Adrenal gland (tissue), 9 donors: ENCODE measurements at regions not wholly inside any gene's neighbourhood (a gene's known extent, or its start where the extent isn't known, plus 50 kb on each side); places are given as distances from the start of the nearest gene placed in this dataset.
"Not testable (repeated sequence)": the region's sequence is repeated elsewhere in the genome, so short reads cannot be mapped to it uniquely, and the experiment has no call there.

ENCODE experiments used
- DNase-seq, 7 donors: peaks; one replicate each; pipeline ENCODE4 v3.0.0-alpha.2; 2019 to 2020
- H3K27ac ChIP-seq, 5 donors: fragments of 200-600 bp; sonication (generic) in 4 of 5; 1 replicate in 3 of 5; 2 replicates in 2 of 5; pipeline versions ENCODE4 v1.5.1 to v1.8.0; 2016 to 2020; ENCODE audit warnings: mild to moderate bottlenecking in 1 of 5
- H3K27me3 ChIP-seq: fragments of 200-600 bp; 2 replicates; pipeline ENCODE4 v1.8.0; 2021
- H3K36me3 ChIP-seq, 2 donors: fragments of 200-600 bp; replicated peaks in 1 of 2; 1 replicate in 1 of 2; 2 replicates in 1 of 2; pipeline versions ENCODE4 v1.5.1 to v1.8.0; 2018 to 2022
- H3K4me1 ChIP-seq, 2 donors: fragments of 200-600 bp; replicated peaks in 1 of 2; 1 replicate in 1 of 2; 2 replicates in 1 of 2; pipeline versions ENCODE4 v1.5.1 to v1.8.0; 2018 to 2021
- H3K4me3 ChIP-seq, 4 donors: fragments of 200-600 bp; sonication (generic) in 3 of 4; one replicate each; pipeline ENCODE4 v1.5.1; 2016 to 2018
- H3K9me3 ChIP-seq, 3 donors: fragments of 200-600 bp; sonication (generic) in 1 of 3; replicated peaks in 1 of 3; 1 replicate in 2 of 3; 2 replicates in 1 of 3; pipeline versions ENCODE4 v1.5.1 to v1.8.0; 2016 to 2021
- POLR2A ChIP-seq, 2 donors: fragments of 450-650 bp; IDR thresholded peaks; one replicate each; pipeline ENCODE4 v1.6.1; 2017; ENCODE audit warnings: antibody characterized with exemption in 2 of 2, mild to moderate bottlenecking in 2 of 2, moderate library complexity in 1 of 2
- WGBS, 4 donors: extraction: QIAGEN DNeasy Blood & Tissue Kit in 2 of 4; methylation state at CpG; one replicate each; pipeline versions ENCODE4 v1.1.5 to v1.1.7; 2013 to 2017; 5-methylcytosine and 5-hydroxymethylcytosine counted together
- intact Hi-C, 2 donors: fragments of 100-400 bp; cut with DNase I; formaldehyde crosslinking; loops; one replicate each; pipeline versions ENCODE4 v1.14.1 to v1.15.0; 2022 to 2023
- TF ChIP-seq, protein P1 (sequence below), 6 experiments: fragments of 450-650 bp in 4 of 6; fragments of 200-600 bp in 2 of 6; sonication (generic) in 1 of 6; IDR thresholded peaks; 1 replicate in 5 of 6; 2 replicates in 1 of 6; pipeline versions ENCODE4 v1.5.1 to v1.8.0; 2016 to 2021; ENCODE audit warnings: antibody characterized with exemption in 6 of 6, mild to moderate bottlenecking in 2 of 6, moderate library complexity in 1 of 6
- donor health status: healthy with polysubstance abuse.
- donor health status: Bipolar disorder and iron deficiency.
- donor health status: DM: yes; HTN: yes; CAD: no.
- donor health status: DM: no; HTN: no; CAD: no.
- donor health status: DM: no; HTN: no; CAD: no.

GRCh38 chr1:95655321-95656020, 421.5 kb downstream of the RWDD3 start:
- H3K4me3 ChIP-seq = no peak overlapping the region
- no peak for DNase-seq
- H3K36me3 ChIP-seq = no peaks in the 10 kb centered on the region
- no peaks in the 10 kb centered on the region for H3K27me3 ChIP-seq
- H3K27ac ChIP-seq = no peak overlapping the region
- no peaks in the 10 kb centered on the region for H3K4me1 ChIP-seq
- no peaks in the 10 kb centered on the region for H3K9me3 ChIP-seq
- WGBS, 4 donors = 47 to 50% (median 50%) methylated on average over 7 of the region's 7 CpGs
- TF ChIP-seq POLR2A (IDR thresholded peaks at IDR 0.05) = no peak
- TF ChIP-seq, protein P1, sequence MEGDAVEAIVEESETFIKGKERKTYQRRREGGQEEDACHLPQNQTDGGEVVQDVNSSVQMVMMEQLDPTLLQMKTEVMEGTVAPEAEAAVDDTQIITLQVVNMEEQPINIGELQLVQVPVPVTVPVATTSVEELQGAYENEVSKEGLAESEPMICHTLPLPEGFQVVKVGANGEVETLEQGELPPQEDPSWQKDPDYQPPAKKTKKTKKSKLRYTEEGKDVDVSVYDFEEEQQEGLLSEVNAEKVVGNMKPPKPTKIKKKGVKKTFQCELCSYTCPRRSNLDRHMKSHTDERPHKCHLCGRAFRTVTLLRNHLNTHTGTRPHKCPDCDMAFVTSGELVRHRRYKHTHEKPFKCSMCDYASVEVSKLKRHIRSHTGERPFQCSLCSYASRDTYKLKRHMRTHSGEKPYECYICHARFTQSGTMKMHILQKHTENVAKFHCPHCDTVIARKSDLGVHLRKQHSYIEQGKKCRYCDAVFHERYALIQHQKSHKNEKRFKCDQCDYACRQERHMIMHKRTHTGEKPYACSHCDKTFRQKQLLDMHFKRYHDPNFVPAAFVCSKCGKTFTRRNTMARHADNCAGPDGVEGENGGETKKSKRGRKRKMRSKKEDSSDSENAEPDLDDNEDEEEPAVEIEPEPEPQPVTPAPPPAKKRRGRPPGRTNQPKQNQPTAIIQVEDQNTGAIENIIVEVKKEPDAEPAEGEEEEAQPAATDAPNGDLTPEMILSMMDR (IDR thresholded peaks at IDR 0.05) = no peak
- intact Hi-C loops = no loop called here

GRCh38 chr1:95657248-95657647, 423.2 kb downstream of the RWDD3 start:
- 68 to 80% (median 72%) methylated on average over 4 of the region's 4 CpGs for WGBS, 4 donors
- H3K36me3 ChIP-seq = no peaks in the 10 kb centered on the region
- no peaks in the 10 kb centered on the region for H3K27me3 ChIP-seq
- no peaks in the 10 kb centered on the region for H3K9me3 ChIP-seq
- DNase-seq = no peak
- no peaks in the 10 kb centered on the region for H3K4me1 ChIP-seq
- no peak overlapping the region for H3K4me3 ChIP-seq
- H3K27ac ChIP-seq = no peak overlapping the region
- no peak for TF ChIP-seq POLR2A (IDR thresholded peaks at IDR 0.05)
- TF ChIP-seq, protein P1 (IDR thresholded peaks at IDR 0.05) = no peak
- intact Hi-C loops = no loop called here

- no peak overlapping the region for H3K27ac ChIP-seq
- WGBS, 4 donors = 83 to 90% (median 87%) methylated on average over 2 of the region's 2 CpGs
- no peaks in the 10 kb centered on the region for H3K4me1 ChIP-seq
- H3K36me3 ChIP-seq = no peaks in the 10 kb centered on the region
- no peak for TF ChIP-seq POLR2A (IDR thresholded peaks at IDR 0.05)
- intact Hi-C loops = no loop called here
- no peaks in the 10 kb centered on the region for H3K27me3 ChIP-seq
- no peak for DNase-seq
- no peaks in the 10 kb centered on the region for H3K9me3 ChIP-seq
- H3K4me3 ChIP-seq = no peak overlapping the region
Measured at GRCh38 chr1:95659166-95659565, 425.2 kb downstream of the RWDD3 start.

- no peak for TF ChIP-seq POLR2A (IDR thresholded peaks at IDR 0.05)
- TF ChIP-seq, protein P1 (IDR thresholded peaks at IDR 0.05) = no peak
Measured at GRCh38 chr1:95659588-95659987, 425.6 kb downstream of the RWDD3 start.

DNA sequence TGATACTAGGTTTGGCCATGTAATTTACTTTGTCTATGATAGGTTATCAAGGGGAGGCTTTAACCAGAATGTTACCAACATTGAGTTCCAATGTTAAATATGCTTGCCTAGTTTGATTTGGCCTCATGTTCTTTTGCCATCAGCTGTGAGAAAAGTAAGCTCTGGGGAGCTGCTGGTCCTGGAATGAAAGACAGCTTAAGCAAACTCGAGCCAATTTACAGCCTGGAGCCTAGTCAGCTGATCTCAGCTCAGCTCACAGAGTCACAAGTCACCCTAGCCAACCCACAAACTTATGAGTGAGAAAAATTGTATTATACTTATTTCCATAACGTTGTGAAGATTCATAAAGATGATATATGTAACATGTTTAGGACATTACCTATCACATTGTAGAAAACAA, 426.7 kb downstream of the RWDD3 start:
- H3K27me3 ChIP-seq = no peaks in the 10 kb centered on the region
- H3K4me3 ChIP-seq = no peak overlapping the region
- no peaks in the 10 kb centered on the region for H3K9me3 ChIP-seq
- H3K27ac ChIP-seq = no peak overlapping the region
- 38 to 60% (median 48%) methylated on average over 2 of the region's 2 CpGs for WGBS, 4 donors
- DNase-seq = no peak
- no peaks in the 10 kb centered on the region for H3K4me1 ChIP-seq
- intact Hi-C loops = no loop called here
- no peaks in the 10 kb centered on the region for H3K36me3 ChIP-seq
- no peak for TF ChIP-seq POLR2A (IDR thresholded peaks at IDR 0.05)
- TF ChIP-seq, protein P1 (IDR thresholded peaks at IDR 0.05) = no peak

More at GRCh38 chr1:95659588-95659987, 425.6 kb downstream of the RWDD3 start:
- 59 to 73% (median 72%) methylated on average over 4 of the region's 4 CpGs for WGBS, 4 donors
- no peaks in the 10 kb centered on the region for H3K36me3 ChIP-seq
- no peak for DNase-seq
- no peaks in the 10 kb centered on the region for H3K27me3 ChIP-seq
- H3K4me1 ChIP-seq = no peaks in the 10 kb centered on the region
- no peak overlapping the region for H3K27ac ChIP-seq
- no peak overlapping the region for H3K4me3 ChIP-seq
- no peaks in the 10 kb centered on the region for H3K9me3 ChIP-seq
- intact Hi-C loops = no loop called here

DNA sequence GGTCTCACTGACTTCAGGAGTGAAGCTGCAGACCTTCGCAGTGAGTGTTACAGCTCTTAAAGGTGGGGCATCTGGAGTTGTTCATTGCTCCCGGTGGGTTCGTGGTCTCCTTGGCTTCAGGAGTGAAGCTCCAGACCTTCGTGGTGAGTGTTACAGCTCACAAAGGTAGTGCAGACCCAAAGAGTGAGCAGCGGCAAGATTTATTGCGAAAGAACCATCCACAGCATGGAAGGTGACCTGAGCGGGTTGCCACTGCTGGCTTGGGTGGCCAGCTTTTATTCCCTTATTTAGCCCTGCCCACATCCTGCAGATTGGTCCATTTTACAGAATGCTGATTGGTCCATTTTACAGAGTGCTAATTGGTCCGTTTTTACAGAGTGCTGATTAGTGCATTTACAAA, 429.5 kb downstream of the RWDD3 start:
- intact Hi-C loops, H3K36me3 ChIP-seq, H3K4me1 ChIP-seq, H3K9me3 ChIP-seq, H3K27ac ChIP-seq, DNase-seq, H3K4me3 ChIP-seq, H3K27me3 ChIP-seq: not testable (repeated sequence)
- 83 to 86% (median 84%) methylated on average over 5 to 8 of the region's 8 CpGs for WGBS, 4 donors
